DMS114 treated with DMSO at 0.1 percent for 48 hours (cell line): ENCODE measurements at regions not wholly inside any gene's neighbourhood (a gene's known extent, or its start where the extent isn't known, plus 50 kb on each side); places are given as distances from the start of the nearest gene placed in this dataset.
"Not testable (repeated sequence)": the region's sequence is repeated elsewhere in the genome, so short reads cannot be mapped to it uniquely, and the experiment has no call there.

Experiments
- DNase-seq: peaks from one replicate; lab custom pipeline; 2025; ENCODE audit not compliant: unreplicated experiment; lab: John Stamatoyannopoulos, UW

DNA sequence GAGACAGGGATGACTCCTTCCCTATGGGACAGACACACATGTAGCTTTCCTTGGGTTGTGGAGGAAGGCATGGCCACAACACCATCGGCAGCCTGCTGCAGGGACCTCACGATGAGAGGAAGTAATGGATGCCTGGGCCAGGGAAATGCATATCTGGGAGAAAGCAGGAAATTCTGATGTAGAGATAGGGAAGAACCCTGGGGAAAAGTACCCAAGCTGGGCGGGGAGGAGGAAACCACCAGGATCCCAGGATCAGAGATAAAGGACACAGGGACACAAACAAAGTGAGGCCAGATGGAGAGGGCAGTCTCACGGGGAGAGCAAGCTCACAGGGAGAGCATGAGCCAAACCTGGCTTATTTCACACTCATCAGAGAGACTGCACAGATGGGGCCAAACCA lies 294.7 kb upstream of the TEKT4 start:
- DNase-seq = not testable (repeated sequence)

DNA sequence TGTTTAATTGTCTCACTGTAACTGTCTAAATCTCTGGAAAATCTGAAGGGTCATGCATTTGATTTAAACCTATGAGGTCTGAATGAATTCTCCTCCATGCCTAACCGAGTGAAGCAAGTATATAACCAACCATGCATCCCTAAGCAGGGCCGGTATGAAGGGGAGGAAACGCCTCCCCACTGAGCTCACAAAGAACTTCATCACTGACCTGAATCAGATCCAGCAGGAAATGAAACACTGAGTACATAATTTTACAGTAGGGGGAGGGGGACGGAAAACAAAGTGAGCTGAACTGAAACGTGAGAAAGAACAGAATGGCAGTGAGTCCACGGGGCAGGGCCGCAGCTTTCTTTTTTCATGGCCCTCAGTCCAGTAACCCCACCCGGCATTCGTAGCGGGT lies 294.1 kb upstream of the TEKT4 start:
- not testable (repeated sequence) for DNase-seq

DNA sequence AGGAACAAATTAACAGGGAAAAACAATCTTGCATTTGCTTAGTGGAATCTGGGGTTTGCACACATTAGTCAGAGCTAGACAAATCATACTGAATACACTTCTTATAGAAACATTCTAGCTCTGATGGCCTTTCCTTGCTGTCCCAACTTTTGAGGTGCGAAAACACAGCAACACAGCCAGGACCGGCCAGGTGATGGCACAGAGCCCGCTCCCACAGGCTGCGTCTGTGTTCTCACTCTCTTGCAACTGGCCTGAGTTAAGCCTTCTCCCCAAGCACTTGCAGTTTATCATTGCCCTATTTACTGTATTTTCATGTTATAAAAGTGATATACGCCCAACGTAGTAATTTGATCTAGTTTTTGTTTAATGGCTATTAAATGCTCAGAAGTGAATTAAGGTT lies 292.0 kb upstream of the TEKT4 start:
- not testable (repeated sequence) for DNase-seq

DNA sequence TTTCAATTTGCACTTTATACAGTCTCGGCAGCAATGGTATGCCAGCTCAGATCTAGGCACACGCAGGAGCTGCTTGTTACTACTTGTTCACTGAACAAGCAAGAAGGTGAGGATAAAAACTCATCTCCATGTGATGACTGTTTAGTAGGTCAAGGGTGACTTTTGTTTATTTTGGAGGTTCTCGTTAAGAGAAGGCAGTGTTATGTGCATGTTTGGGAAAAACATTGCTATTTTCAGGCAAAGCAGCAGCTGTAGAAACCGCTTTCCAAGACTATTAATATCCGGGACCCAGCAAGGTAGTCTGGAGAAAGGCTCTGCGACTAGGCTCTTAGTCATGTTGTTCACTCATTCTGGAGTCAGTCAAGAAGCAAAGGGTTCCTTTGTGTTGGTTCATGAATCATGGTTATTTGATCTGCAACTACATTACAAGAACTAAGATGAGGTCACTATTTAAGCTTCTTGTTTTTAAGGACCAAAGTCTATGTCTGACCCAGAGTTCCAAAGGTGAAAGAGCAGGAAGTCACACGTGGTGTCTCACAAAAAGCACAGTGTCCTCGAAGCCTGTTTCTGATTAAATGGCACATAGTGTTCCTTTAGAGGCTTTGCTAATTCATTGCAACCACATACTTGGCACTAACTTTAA lies 288.0 kb upstream of the TEKT4 start:
- DNase-seq = not testable (repeated sequence)

DNA sequence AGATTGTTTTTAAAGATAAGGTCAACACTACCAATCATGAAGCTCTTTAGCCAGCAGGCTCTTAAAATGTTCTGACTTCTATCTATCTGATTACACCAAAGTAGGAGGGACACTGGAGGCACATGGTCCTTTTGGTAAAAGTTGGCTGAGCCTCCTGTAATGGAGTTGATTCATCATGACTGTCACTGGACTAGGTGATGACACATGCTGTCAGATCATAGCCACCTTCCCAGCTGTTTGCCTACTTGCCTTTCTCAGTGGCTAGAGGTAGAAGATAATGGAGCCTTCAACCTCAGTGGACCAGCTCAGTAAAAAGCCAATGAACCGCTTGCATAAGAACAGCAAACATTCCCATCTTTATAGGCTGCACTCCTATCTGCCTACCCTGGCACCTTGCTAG lies 286.7 kb upstream of the TEKT4 start:
- DNase-seq = not testable (repeated sequence)

DNA sequence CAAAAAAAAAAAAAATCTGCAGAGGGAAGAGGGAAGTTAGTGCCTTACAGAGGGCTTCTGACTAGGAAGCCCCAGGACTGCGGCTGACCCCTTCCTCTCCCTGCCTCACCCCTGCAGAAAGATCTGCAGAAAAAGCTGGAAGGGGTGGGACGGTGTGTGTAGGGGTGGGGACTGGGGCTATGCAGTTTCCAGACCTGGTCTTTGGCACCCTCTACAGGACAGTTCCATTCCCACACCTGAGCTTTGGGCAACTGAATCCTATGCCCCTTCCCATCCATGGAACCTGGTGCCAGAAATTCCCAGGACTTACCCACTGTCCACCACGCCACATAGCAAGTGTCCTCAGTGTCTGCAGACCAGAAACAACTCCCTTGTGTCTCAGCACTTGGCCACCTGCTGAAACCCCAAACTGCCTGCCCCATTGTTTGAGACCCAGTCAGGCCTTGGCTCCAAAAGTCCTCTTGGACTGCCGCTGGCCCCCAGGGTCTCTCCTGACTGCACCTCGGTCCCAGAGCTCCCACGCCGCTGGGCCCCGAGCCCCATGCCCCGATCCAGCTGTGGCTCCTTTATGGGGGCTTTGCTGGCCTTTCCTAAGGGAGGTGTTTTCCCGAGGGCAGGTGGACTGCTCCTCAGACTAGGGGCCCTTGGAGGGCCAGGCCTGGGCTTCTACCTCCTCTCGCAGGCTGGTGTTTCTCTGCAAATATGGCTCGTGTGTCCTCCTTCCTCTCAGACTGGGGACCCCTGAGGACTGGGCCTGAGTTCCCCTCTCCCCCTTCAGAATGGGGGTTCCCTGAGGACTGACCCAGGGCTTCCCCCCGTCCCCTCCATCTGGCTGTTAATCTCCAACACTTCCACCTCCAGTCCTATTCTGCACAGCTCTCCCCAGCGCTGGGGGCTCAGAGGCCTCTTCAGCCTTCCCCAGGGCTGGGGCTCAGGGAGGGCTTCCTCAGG lies 284.9 kb upstream of the TEKT4 start:
- not testable (repeated sequence) for DNase-seq

DNA sequence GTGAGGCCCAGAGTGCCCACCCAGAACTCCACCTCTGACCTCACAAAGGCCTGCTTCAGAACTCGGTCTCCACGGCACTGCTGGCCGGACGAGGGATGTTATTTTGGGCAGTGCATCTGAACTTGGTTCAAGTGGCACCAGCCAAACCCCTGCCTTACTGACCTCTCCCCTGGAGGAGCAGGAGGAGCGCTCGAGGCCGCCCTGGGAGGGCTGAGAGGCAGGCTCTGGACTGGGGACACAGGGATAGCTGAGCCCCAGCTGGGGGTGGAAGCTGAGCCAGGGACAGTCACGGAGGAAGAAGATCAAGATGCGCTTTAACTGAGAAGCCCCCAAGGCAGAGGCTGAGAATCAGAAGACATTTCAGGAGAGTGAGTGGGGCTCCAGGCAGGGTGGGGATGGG lies 284.2 kb upstream of the TEKT4 start:
- DNase-seq = not testable (repeated sequence)

DNA sequence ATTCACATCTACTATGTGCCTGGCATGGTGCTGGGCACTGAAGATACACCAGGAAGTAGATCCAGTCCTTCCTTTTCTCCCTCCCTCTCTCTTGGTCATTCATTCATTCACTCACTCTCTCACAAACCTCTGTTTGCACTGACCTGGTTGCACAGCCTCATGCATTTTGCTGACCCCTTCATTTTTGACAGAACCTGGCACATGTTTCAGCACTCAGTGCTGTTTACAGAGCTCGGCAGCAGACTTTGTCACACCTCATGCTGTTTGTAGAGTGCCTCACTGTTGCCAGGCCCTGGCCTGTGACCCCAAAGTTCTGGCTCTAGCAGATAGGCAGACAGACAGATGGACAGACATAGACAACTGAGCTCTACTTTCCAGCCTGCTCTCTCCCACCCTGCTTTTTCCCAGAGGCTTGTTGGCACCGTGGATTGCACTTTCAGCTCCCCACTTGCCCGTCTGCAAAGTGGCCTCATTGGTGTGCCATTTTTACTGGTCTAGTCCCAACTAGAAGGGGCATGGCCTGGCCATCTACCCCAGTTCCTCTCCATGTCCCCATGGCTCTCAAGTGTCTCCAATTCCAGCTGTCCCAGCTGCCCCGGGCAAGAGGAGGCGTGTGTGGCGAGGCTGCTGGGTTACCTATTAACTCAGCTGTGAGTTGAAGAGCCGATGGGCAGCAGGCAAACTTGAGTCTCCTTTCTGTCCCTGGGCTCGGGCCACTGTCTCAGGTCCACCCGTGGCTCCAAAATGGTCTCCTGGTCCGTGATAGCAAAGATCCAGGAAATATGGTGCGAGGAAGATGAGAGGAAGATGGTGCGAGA lies 277.0 kb upstream of the TEKT4 start:
- not testable (repeated sequence) for DNase-seq

DNA sequence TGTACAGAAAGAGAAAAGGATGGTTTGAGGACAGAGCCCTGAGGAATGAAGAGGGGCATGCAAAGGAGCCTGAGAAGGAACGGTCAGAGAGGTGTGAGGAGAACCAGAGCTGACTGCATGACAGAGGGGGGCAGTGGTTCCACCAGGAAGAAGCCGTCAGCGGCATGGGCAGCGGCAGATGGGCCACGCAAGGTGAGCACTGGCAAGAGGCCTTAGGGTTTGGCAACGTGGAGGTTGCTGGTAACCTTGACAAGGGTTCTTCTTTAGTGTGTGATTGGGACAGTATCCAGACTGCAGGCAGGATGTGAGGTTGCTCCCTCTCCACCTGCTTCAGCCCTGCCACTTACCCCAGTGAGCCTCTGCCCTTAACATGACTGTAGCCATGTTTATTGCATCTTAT lies 275.3 kb upstream of the TEKT4 start:
- not testable (repeated sequence) for DNase-seq

DNA sequence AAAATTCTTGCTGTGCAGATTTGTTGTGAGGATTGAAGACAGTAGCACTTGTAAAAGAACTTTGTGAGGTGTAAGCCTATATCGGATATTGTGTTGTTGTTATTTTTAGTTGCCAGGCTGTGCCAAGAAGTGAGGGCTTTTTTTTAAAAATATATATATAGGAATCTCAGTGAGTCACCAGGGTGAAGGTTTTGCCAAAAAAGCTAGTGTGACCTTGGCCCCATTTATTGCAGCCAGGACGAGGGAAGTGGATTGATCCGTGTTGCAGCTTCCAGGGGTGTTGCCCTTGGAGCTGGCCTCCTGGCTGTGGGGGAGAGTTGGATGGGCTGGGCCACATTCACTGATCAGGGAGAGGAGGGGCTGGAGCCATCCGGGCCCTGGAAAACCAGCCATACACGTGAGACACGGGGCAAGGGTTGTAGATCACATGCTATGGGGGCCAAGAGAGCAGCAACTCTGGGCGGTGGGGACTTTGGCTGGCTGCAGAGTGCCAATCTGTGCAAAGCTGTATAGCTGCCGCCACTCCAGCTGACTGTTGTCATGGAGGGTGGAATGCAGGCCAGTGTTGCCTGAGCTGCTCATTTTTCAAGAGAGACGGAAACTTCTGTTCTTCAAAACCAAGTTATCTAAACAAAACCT lies 273.0 kb upstream of the TEKT4 start:
- DNase-seq = not testable (repeated sequence)

DNA sequence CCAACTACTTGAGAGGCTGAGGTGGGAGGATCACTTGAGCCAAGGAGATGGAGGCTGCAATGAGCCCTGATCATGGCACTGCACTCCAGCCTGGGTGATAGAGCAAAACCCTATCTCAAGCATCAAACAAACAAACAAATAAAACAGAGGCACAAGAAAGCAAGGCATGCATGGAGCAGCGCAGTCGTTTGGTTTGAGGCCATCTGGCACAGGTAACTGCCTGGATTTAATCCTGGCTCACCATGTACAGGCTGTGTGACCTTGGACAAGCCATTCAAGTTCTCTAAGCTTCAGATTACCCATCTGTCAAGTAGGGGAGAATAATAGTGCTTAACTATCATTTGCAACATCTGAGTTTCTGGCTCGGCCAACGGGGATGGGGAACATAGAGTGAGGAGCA lies 270.3 kb upstream of the TEKT4 start:
- DNase-seq = not testable (repeated sequence)

DNA sequence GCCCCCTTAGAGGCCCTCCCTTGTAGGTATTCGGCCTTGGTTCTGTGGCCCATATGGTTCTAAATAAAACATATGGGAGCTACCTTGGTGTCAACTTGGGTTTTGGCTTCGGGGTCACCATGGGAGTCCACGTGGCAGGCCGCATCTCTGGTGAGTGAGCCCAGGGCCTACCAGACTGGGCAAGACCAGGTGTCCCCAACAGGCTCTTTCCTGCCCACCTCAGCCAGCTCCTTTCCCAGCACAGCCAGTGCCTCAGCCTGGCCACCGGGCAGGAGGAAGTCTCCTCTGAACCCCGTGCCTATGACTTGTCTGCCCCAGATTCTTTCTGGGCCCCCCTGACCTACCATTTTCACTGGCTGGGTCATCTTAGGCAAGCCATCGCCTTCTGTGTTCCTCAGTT lies 268.8 kb upstream of the TEKT4 start:
- no peak for DNase-seq

DNA sequence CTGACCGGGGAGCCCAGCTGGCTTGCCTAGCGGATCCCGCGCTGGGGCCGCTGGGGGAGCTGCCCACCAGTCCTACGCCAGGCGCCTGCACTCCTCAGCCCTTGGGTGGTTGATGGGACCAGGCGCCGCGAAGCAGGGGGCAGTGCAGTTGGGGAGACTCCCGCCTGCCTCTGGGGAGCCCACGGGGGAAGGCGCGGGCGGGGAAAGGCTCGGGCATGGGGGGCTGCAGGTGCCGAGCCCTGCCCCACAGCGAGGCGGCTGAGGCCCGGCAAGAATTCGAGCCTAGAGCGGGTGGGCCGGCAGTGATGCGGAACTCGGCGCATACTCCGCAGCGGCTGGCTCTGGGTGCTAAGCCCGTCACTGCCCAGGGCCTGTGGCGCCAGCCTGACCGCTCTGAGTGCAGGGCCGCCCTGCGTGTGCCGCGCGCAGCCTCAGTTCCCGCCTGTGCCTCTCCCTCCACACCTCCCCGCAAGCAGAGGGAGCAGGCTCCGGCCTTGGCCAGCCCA lies 249.1 kb upstream of the TEKT4 start:
- peak; percentile 13 for DNase-seq

DNA sequence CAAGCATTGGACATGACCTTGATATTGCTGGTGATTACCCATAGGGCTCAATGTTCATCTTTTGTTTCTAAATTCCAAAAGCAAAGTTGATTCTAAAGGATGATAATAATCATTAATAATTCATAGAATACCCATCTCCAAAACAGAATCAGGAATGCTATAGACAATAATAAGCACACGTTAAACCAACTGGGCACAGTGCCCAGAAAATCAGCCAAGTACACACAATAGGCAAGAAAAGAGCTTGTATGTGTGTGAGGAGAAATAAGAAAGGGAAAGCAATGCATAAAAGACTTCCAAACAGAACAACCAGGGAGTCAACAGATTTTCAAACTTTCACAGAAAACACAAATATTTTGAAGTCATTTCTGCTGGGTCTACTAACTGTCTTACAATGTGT lies 242.3 kb upstream of the TEKT4 start:
- DNase-seq = not testable (repeated sequence)

DNA sequence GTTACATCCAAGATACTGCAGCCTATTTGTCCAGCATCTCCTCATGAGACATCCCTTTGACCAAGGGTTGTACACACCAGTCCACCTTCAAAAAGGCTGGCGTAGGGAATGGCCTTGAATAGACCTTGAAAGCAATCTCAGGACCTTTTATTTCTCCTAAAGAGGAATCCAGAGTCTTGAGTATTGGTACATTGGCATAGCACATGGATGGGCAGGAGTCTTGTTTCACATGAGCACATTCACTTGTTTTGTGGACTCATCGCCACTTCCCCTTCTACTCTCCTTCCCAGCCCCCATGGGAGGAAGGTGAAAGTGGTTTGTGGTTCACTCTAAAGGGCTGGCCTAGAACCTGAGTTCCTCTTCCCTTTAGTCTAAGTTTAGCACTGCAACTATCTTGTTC lies 229.8 kb upstream of the TEKT4 start:
- not testable (repeated sequence) for DNase-seq

DNA sequence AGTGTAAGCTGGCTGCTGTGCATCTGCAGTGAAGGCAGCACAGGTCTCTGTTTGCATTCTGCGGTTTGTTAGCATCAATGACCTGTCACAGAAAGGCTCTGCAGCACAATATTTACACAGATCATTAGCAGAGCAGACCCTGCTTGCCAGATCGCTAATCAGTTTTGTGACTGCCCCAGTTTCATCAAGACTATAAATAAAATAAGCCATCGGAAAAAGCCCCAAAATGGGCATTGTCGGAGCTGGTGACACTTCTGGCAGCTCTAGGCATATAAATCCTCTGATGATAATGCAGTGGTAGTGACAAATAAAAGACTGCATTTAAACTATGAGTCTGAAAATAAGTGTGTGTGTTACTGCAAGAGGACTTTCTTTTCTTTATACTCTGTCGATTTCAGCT lies 219.1 kb upstream of the TEKT4 start:
- DNase-seq = not testable (repeated sequence)

DNA sequence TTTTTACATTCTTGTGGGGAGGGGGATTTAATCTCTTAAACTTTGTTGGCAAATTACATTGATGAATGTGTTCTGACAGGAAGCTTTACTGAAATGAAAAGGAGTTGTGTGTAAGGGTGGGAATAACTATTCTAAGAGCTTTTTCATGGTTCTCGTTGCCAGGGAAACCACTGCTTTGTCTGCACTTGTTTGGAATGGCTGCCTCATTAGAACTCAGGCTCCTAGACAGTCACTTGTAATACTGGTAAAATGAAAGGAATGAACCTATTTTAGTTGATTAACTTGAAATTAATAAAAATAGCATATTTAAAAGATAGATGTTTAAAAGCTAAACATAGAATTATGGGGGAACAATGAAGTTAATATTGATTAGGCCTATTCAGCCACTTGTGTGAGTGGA lies 201.4 kb upstream of the TEKT4 start:
- DNase-seq = not testable (repeated sequence)

DNA sequence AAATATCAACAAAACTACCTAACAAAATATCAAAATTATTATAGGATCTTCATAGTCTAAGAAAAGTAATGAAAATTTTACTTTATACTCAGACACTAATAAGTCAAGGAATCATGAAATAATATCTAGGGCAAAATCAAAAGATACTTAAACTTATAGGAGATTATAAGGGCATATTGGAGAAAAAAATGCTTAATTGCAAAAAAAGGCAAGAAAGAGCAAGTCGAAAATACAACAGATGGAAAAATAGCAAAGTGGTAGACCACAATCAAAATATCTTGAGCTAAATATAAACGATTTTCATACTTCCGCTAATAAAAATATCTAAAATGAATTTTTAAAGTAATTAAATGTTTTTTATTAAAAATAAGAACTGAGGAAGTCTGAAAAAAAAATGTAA lies 177.0 kb upstream of the TEKT4 start:
- DNase-seq = not testable (repeated sequence)

DNA sequence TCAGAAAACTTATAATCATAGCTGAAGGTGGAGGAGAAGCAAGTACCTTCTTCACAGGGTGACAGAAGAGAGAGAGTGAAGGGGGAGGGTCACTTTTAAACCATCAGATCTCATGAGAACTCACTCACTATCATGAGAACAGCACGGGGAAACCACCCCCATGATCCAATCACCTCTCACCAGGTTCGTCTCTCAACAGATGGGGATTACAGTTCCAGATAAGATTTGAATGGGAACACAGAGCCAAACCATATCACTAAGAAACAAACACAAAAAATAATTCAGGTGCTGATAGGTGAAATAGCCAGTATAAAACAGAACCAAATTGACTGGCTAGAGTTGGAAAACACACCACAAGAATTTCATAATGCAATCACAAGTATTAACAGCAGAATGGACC lies 162.2 kb upstream of the TEKT4 start:
- not testable (repeated sequence) for DNase-seq

DNA sequence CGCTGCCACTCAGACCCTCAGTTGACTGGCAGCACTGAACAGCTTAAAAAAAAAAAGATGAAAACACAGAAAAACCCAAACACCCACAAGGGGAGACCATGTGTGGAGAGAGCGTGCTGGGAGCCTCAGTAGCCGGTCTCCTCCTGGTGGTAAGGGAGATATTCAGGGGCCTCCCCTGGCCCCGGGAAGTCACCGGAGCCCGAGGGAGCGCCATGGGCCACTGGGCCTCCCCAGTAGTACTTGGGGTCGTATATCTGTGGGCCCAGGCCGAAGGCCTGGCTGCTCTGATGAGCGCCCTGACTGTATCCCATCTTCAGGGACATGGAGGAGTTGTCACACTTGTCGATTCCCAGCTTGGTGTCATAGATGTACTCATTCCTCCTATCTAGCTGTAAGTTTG lies 145.7 kb upstream of the TEKT4 start:
- no peak for DNase-seq

DNA sequence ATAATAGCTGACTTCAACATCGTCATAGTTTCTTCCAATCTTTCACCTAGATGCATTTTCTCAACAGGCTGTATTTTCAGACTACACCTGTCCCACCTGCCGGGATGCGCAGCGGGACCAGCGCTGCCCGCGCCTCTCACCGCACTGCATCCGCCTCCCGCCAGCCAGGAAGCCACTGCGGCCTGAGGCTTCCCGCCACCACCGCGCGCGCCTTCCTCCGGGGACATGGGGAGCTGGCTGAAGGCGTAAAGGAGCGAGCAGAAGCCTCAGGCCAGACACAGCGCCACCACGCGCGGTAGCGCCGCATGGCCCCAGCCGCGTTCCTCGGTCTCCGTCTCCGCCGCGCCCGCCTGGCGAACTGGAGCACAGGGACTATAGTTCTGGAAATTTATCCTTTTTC lies 135.7 kb upstream of the TEKT4 start:
- DNase-seq = not testable (repeated sequence)
